Natural killer cell treated with Interleukin-12 subunit alpha and Interleukin-12 subunit beta and Interleukin-15 and Interleukin-18, amount 100 ng/mL, for 72 hours (primary cell): ENCODE measurements at regions not wholly inside any gene's neighbourhood (a gene's known extent, or its start where the extent isn't known, plus 50 kb on each side); places are given as distances from the start of the nearest gene placed in this dataset.

Experiments used
- ATAC-seq, 2 donors: fragments of 150-1000 bp; cut with Tn5 transposase in 1 of 2; sonication (Bioruptor Pico), chemical (Tn5 transposase) in 1 of 2; 2 replicates each; pipeline ENCODE4 v1.10.0; 2021
- DNase-seq: peaks from one replicate; pipeline ENCODE4 v3.0.0; 2022; ENCODE audit warnings: low spot score
- H3K27ac Mint-ChIP-seq, 2 donors: 1 replicate in 1 of 2; 2 replicates in 1 of 2; pipeline ENCODE4 v1.8.0; 2022; ENCODE audit warnings: mixed read lengths in 2 of 2, mild to moderate bottlenecking in 1 of 2, moderate library complexity in 1 of 2
- H3K27me3 Mint-ChIP-seq, 2 donors: 1 replicate in 1 of 2; 2 replicates in 1 of 2; pipeline ENCODE4 v1.8.0; 2022; ENCODE audit warnings: mixed read lengths in 2 of 2
- H3K36me3 Mint-ChIP-seq: one replicate; pipeline ENCODE4 v1.8.0; 2022; ENCODE audit warnings: mixed read lengths
- H3K4me1 Mint-ChIP-seq, 2 donors: 1 replicate in 1 of 2; 2 replicates in 1 of 2; pipeline ENCODE4 v1.8.0; 2022; ENCODE audit warnings: low read depth in 2 of 2, mixed read lengths in 2 of 2, mild to moderate bottlenecking in 1 of 2
- H3K4me3 Mint-ChIP-seq: one replicate; pipeline ENCODE4 v1.8.0; 2022; ENCODE audit warnings: mixed read lengths
- H3K9me3 Mint-ChIP-seq: 2 replicates; pipeline ENCODE4 v1.8.0; 2022; ENCODE audit warnings: mixed read lengths

- no peak overlapping the region for H3K27ac Mint-ChIP-seq
- H3K9me3 Mint-ChIP-seq: no peaks in the 10 kb centered on the region
- H3K4me3 Mint-ChIP-seq: no peak overlapping the region
- DNase-seq (no peak), ATAC-seq (no peak)
- peaks cover 8 to 9% of the 10 kb centered on the region in 2 donors for H3K27me3 Mint-ChIP-seq
- no peaks in the 10 kb centered on the region for H3K4me1 Mint-ChIP-seq
- no peaks in the 10 kb centered on the region for H3K36me3 Mint-ChIP-seq
These were observed 86.9 kb upstream of the PITX1 start for GRCh38 chr5:135120951-135121350.

- no peaks in the 10 kb centered on the region for H3K9me3 Mint-ChIP-seq
- no peak overlapping the region for H3K27ac Mint-ChIP-seq
- no peak overlapping the region for H3K4me3 Mint-ChIP-seq
- H3K4me1 Mint-ChIP-seq: no peaks in the 10 kb centered on the region
- H3K36me3 Mint-ChIP-seq: no peaks in the 10 kb centered on the region
- ATAC-seq: no peak
- peaks cover 8 to 11% of the 10 kb centered on the region in 2 donors for H3K27me3 Mint-ChIP-seq
- no peak for DNase-seq
These were observed 85.5 kb upstream of the PITX1 start for GRCh38 chr5:135119481-135119880.

GRCh38 chr5:135117590-135117989, 83.6 kb upstream of the PITX1 start:
- Mint-ChIP-seq H3K36me3 (no peaks in the 10 kb centered on the region), H3K4me3 (no peak overlapping the region), H3K4me1 (no peaks in the 10 kb centered on the region), H3K27ac (no peak overlapping the region), H3K27me3 (peaks cover 8 to 9% of the 10 kb centered on the region in 2 donors), H3K9me3 (no peaks in the 10 kb centered on the region)
- DNase-seq (no peak), ATAC-seq (no peak)

- DNase-seq (no peak), ATAC-seq (no peak)
- H3K36me3 Mint-ChIP-seq: no peaks in the 10 kb centered on the region
- no peak overlapping the region for H3K4me3 Mint-ChIP-seq
- H3K27me3 Mint-ChIP-seq: peaks cover 8 to 12% of the 10 kb centered on the region in 2 donors
- no peak overlapping the region for H3K27ac Mint-ChIP-seq
- H3K4me1 Mint-ChIP-seq: no peaks in the 10 kb centered on the region
- no peaks in the 10 kb centered on the region for H3K9me3 Mint-ChIP-seq
These were observed 82.1 kb upstream of the PITX1 start for GRCh38 chr5:135116160-135116561.

- Mint-ChIP-seq H3K36me3 (no peaks in the 10 kb centered on the region), H3K27me3 (peaks cover 8 to 12% of the 10 kb centered on the region in 2 donors), H3K27ac (no peak overlapping the region), H3K4me1 (no peaks in the 10 kb centered on the region), H3K9me3 (no peaks in the 10 kb centered on the region), H3K4me3 (no peak overlapping the region)
- DNase-seq (no peak), ATAC-seq (no peak)
These were observed 81.6 kb upstream of the PITX1 start for GRCh38 chr5:135115591-135115990.

GRCh38 chr5:135114759-135115158, 80.7 kb upstream of the PITX1 start:
- no peaks in the 10 kb centered on the region for H3K36me3 Mint-ChIP-seq
- no peaks in the 10 kb centered on the region for H3K9me3 Mint-ChIP-seq
- DNase-seq (no peak), ATAC-seq (no peak)
- peaks cover 8 to 9% of the 10 kb centered on the region in 2 donors for H3K27me3 Mint-ChIP-seq
- H3K4me3 Mint-ChIP-seq: no peak overlapping the region
- H3K27ac Mint-ChIP-seq: no peak overlapping the region
- H3K4me1 Mint-ChIP-seq: no peaks in the 10 kb centered on the region

- DNase-seq (no peak), ATAC-seq (no peak)
- H3K27ac Mint-ChIP-seq: no peak overlapping the region
- peaks cover 0 to 4% of the 10 kb centered on the region in 2 donors for H3K27me3 Mint-ChIP-seq
- H3K4me3 Mint-ChIP-seq: no peak overlapping the region
- no peaks in the 10 kb centered on the region for H3K36me3 Mint-ChIP-seq
- no peaks in the 10 kb centered on the region for H3K4me1 Mint-ChIP-seq
- H3K9me3 Mint-ChIP-seq: no peaks in the 10 kb centered on the region
These were observed 78.1 kb upstream of the PITX1 start for GRCh38 chr5:135112008-135112725.

- Mint-ChIP-seq H3K27ac (no peak overlapping the region), H3K27me3 (peaks cover 5 to 7% of the 10 kb centered on the region in 2 donors), H3K4me1 (no peaks in the 10 kb centered on the region), H3K9me3 (no peaks in the 10 kb centered on the region), H3K4me3 (no peak overlapping the region), H3K36me3 (no peaks in the 10 kb centered on the region)
- DNase-seq (no peak), ATAC-seq (no peak)
These were observed 77.0 kb upstream of the PITX1 start for GRCh38 chr5:135110785-135111596.

GRCh38 chr5:135108992-135109391, 75.0 kb upstream of the PITX1 start:
- Mint-ChIP-seq H3K27me3 (peaks cover 5 to 6% of the 10 kb centered on the region in 2 donors), H3K4me3 (no peak overlapping the region), H3K4me1 (no peaks in the 10 kb centered on the region), H3K9me3 (no peaks in the 10 kb centered on the region), H3K27ac (no peak overlapping the region), H3K36me3 (no peaks in the 10 kb centered on the region)
- no peak for DNase-seq
- peak in 1 of 2 donors; percentile 11 for ATAC-seq

GRCh38 chr5:135108569-135108968, 74.5 kb upstream of the PITX1 start:
- ATAC-seq (no peak), DNase-seq (no peak)
- H3K27ac Mint-ChIP-seq: no peak overlapping the region
- no peak overlapping the region for H3K4me3 Mint-ChIP-seq
- H3K27me3 Mint-ChIP-seq: peaks cover 5 to 6% of the 10 kb centered on the region in 2 donors
- H3K4me1 Mint-ChIP-seq: no peaks in the 10 kb centered on the region
- H3K9me3 Mint-ChIP-seq: no peaks in the 10 kb centered on the region
- H3K36me3 Mint-ChIP-seq: no peaks in the 10 kb centered on the region

GRCh38 chr5:135107986-135108385, 74.0 kb upstream of the PITX1 start:
- Mint-ChIP-seq H3K4me1 (no peaks in the 10 kb centered on the region), H3K9me3 (no peaks in the 10 kb centered on the region), H3K27me3 (peaks cover 5 to 6% of the 10 kb centered on the region in 2 donors), H3K27ac (no peak overlapping the region), H3K36me3 (no peaks in the 10 kb centered on the region), H3K4me3 (no peak overlapping the region)
- DNase-seq (no peak), ATAC-seq (no peak)

GRCh38 chr5:135106610-135107471, 72.8 kb upstream of the PITX1 start:
- no peak for DNase-seq
- peaks cover 3 to 6% of the 10 kb centered on the region in 2 donors for H3K27me3 Mint-ChIP-seq
- no peaks in the 10 kb centered on the region for H3K4me1 Mint-ChIP-seq
- H3K27ac Mint-ChIP-seq: no peak overlapping the region
- H3K4me3 Mint-ChIP-seq: no peak overlapping the region
- H3K9me3 Mint-ChIP-seq: no peaks in the 10 kb centered on the region
- ATAC-seq: no peak
- no peaks in the 10 kb centered on the region for H3K36me3 Mint-ChIP-seq

- no peaks in the 10 kb centered on the region for H3K4me1 Mint-ChIP-seq
- ATAC-seq: no peak
- no peak overlapping the region for H3K27ac Mint-ChIP-seq
- H3K36me3 Mint-ChIP-seq: no peaks in the 10 kb centered on the region
- H3K9me3 Mint-ChIP-seq: no peaks in the 10 kb centered on the region
- no peak overlapping the region for H3K4me3 Mint-ChIP-seq
- DNase-seq: no peak
- peaks cover 3 to 6% of the 10 kb centered on the region in 2 donors for H3K27me3 Mint-ChIP-seq
These were observed 72.1 kb upstream of the PITX1 start for GRCh38 chr5:135106136-135106535.

- no peak for ATAC-seq
These were observed 71.1 kb upstream of the PITX1 start for GRCh38 chr5:135105105-135105484.

More at GRCh38 chr5:135105105-135105484, 71.1 kb upstream of the PITX1 start:
- H3K9me3 Mint-ChIP-seq: no peaks in the 10 kb centered on the region
- H3K4me3 Mint-ChIP-seq: no peak overlapping the region
- DNase-seq: no peak
- H3K36me3 Mint-ChIP-seq: no peaks in the 10 kb centered on the region
- H3K4me1 Mint-ChIP-seq: no peaks in the 10 kb centered on the region
- peaks cover 3 to 6% of the 10 kb centered on the region in 2 donors for H3K27me3 Mint-ChIP-seq
- no peak overlapping the region for H3K27ac Mint-ChIP-seq
